Liver (tissue), 8 donors: ENCODE measurements at regions not wholly inside any gene's neighbourhood (a gene's known extent, or its start where the extent isn't known, plus 50 kb on each side); places are given as distances from the start of the nearest gene placed in this dataset.

Experiments
- DNase-seq: peaks from one replicate; pipeline ENCODE4 v3.0.0-alpha.2; 2017; ENCODE audit warnings: low spot score
- H3K27ac ChIP-seq, 2 donors: one replicate each; pipeline ENCODE4 v1.7.0; 2013; ENCODE audit warnings: inconsistent platforms in 2 of 2, low read length in 2 of 2, control low read depth in 1 of 2, low read depth in 1 of 2, mild to moderate bottlenecking in 1 of 2
- H3K27me3 ChIP-seq, 4 donors: one replicate each; pipeline versions ENCODE4 v1.6.1 to v1.7.0; 2013; ENCODE audit warnings: low read length in 3 of 4, inconsistent platforms in 1 of 4, mild to moderate bottlenecking in 1 of 4, moderate library complexity in 1 of 4; ENCODE audit not compliant: control insufficient read depth in 4 of 4, insufficient read depth in 4 of 4
- H3K36me3 ChIP-seq, 4 donors: one replicate each; pipeline versions ENCODE4 v1.6.1 to v1.7.0; 2013; ENCODE audit warnings: low read length in 3 of 4, mild to moderate bottlenecking in 3 of 4, low read depth in 1 of 4, moderate library complexity in 1 of 4; ENCODE audit not compliant: control insufficient read depth in 4 of 4, insufficient read depth in 3 of 4
- H3K4me1 ChIP-seq, 4 donors: one replicate each; pipeline versions ENCODE4 v1.6.1 to v1.7.0; 2013; ENCODE audit warnings: low read length in 3 of 4, mild to moderate bottlenecking in 3 of 4, moderate library complexity in 1 of 4; ENCODE audit not compliant: control insufficient read depth in 4 of 4, insufficient read depth in 4 of 4
- H3K4me3 ChIP-seq, 3 donors: one replicate each; pipeline versions ENCODE4 v1.6.1 to v1.7.0; 2013; ENCODE audit warnings: low read length in 3 of 3, control low read depth in 1 of 3, low read depth in 1 of 3, mild to moderate bottlenecking in 1 of 3
- H3K9ac ChIP-seq, 2 donors: one replicate each; pipeline ENCODE4 v1.7.0; 2013; ENCODE audit warnings: low read length in 2 of 2, mild to moderate bottlenecking in 2 of 2, moderate library complexity in 2 of 2, control low read depth in 1 of 2, low read depth in 1 of 2
- H3K9me3 ChIP-seq, 4 donors: one replicate each; pipeline versions ENCODE4 v1.6.1 to v1.7.0; 2013; ENCODE audit warnings: low read length in 3 of 4; ENCODE audit not compliant: control insufficient read depth in 4 of 4
- ATF3 ChIP-seq: IDR thresholded peaks from 2 replicates; pipeline ENCODE4 v1.6.1; 2016; ENCODE audit warnings: antibody characterized with exemption
- CTCF ChIP-seq: fragments of 150-350 bp; IDR thresholded peaks from 2 replicates; pipeline ENCODE4 v1.5.1; 2017; ENCODE audit warnings: improper control_type of control experiment, low read depth, low read length; ENCODE audit not compliant: missing input control
- EGR1 ChIP-seq, 2 donors: IDR thresholded peaks; 2 replicates each; pipeline ENCODE4 v1.6.1; 2016 to 2018; ENCODE audit warnings: antibody characterized with exemption in 2 of 2, low read depth in 2 of 2
- FOXA1 ChIP-seq: IDR thresholded peaks from 2 replicates; pipeline ENCODE4 v1.6.1; 2016; ENCODE audit warnings: antibody characterized with exemption
- FOXA2 ChIP-seq: IDR thresholded peaks from 2 replicates; pipeline ENCODE4 v1.6.1; 2016; ENCODE audit warnings: antibody characterized with exemption
- GABPA ChIP-seq, 2 donors: IDR thresholded peaks in 1 of 2; conservative IDR thresholded peaks in 1 of 2; 2 replicates each; pipeline ENCODE4 v1.6.1; 2016; ENCODE audit warnings: antibody characterized with exemption in 2 of 2, mild to moderate bottlenecking in 1 of 2, moderate library complexity in 1 of 2
- HNF4A ChIP-seq, 2 donors: conservative IDR thresholded peaks; 2 replicates each; pipeline ENCODE4 v1.6.1; 2016; ENCODE audit warnings: antibody characterized with exemption in 2 of 2, mild to moderate bottlenecking in 2 of 2
- HNF4G ChIP-seq: IDR thresholded peaks from 2 replicates; pipeline ENCODE4 v1.6.1; 2016; ENCODE audit warnings: antibody characterized with exemption
- JUND ChIP-seq, 2 donors: IDR thresholded peaks; 2 replicates each; pipeline ENCODE4 v1.6.1; 2016; ENCODE audit warnings: antibody characterized with exemption in 2 of 2
- MAX ChIP-seq: IDR thresholded peaks from 2 replicates; pipeline ENCODE4 v1.6.1; 2016; ENCODE audit warnings: antibody characterized with exemption
- NR2F2 ChIP-seq: IDR thresholded peaks from 2 replicates; pipeline ENCODE4 v1.6.1; 2016; ENCODE audit warnings: antibody characterized with exemption
- REST ChIP-seq: IDR thresholded peaks from 2 replicates; pipeline ENCODE4 v1.6.1; 2016; ENCODE audit warnings: antibody characterized with exemption, mild to moderate bottlenecking
- RXRA ChIP-seq, 2 donors: IDR thresholded peaks; 2 replicates each; pipeline ENCODE4 v1.6.1; 2017 to 2018; ENCODE audit warnings: antibody characterized with exemption in 2 of 2, mild to moderate bottlenecking in 1 of 2
- SP1 ChIP-seq: IDR thresholded peaks from 2 replicates; pipeline ENCODE4 v1.6.1; 2018; ENCODE audit warnings: antibody characterized with exemption, mild to moderate bottlenecking
- TAF1 ChIP-seq: conservative IDR thresholded peaks from 2 replicates; pipeline ENCODE4 v1.6.1; 2016; ENCODE audit warnings: antibody characterized with exemption, mild to moderate bottlenecking
- YY1 ChIP-seq: IDR thresholded peaks from 2 replicates; pipeline ENCODE4 v1.6.1; 2016; ENCODE audit warnings: antibody characterized with exemption, mild to moderate bottlenecking
- ZBTB33 ChIP-seq: IDR thresholded peaks from 2 replicates; pipeline ENCODE4 v1.6.1; 2016; ENCODE audit warnings: antibody characterized with exemption
- WGBS: extraction: QIAGEN DNeasy Blood & Tissue Kit; methylation state at CpG from one replicate; pipeline ENCODE4 v1.1.7; 2013; 5-methylcytosine and 5-hydroxymethylcytosine counted together
- donor health status: healthy.
- donor health status: healthy.
- donor health status: healthy.
- donor health status: healthy.
- donor health status: healthy.

- Histone ChIP-seq H3K9me3 (no peaks in the 10 kb centered on the region), H3K27ac (no peak overlapping the region), H3K9ac (no peak overlapping the region), H3K36me3 (no peaks in the 10 kb centered on the region), H3K4me3 (no peak overlapping the region), H3K27me3 (peaks cover 0 to 8% (median 0%) of the 10 kb centered on the region in 4 donors), H3K4me1 (no peaks in the 10 kb centered on the region)
- TF ChIP-seq FOXA2 (no peak), MAX (no peak), TAF1 (no peak), GABPA (IDR thresholded peaks at IDR 0.05 in 1 of 2, conservative IDR thresholded peaks at IDR 0.05 in 1 of 2) (no peak), JUND (IDR thresholded peaks at IDR 0.05) (no peak), RXRA (IDR thresholded peaks at IDR 0.05) (no peak), YY1 (no peak), EGR1 (IDR thresholded peaks at IDR 0.05; ENCODE audit: low read depth in 2 of 2) (no peak)
- no peak for DNase-seq
- WGBS = 77% methylated on average over 9 of the region's 9 CpGs
These were observed 107.1 kb upstream of the ADRA2C start for GRCh38 chr4:3659131-3659530.

GRCh38 chr4:3658530-3658913 lies 107.7 kb upstream of the ADRA2C start:
- TF ChIP-seq YY1 (no peak), TAF1 (no peak), MAX (no peak), SP1 (no peak), HNF4G (no peak), ATF3 (no peak), GABPA (IDR thresholded peaks at IDR 0.05 in 1 of 2, conservative IDR thresholded peaks at IDR 0.05 in 1 of 2) (no peak)
- Histone ChIP-seq H3K4me1 (no peaks in the 10 kb centered on the region), H3K9ac (no peak overlapping the region), H3K4me3 (no peak overlapping the region), H3K9me3 (no peaks in the 10 kb centered on the region), H3K36me3 (no peaks in the 10 kb centered on the region), H3K27me3 (peaks cover 0 to 8% (median 0%) of the 10 kb centered on the region in 4 donors), H3K27ac (no peak overlapping the region)
- DNase-seq = no peak
- WGBS = 64% methylated on average over 12 of the region's 12 CpGs

GRCh38 chr4:3657902-3658529 lies 108.2 kb upstream of the ADRA2C start:
- H3K27me3 ChIP-seq = peaks cover 0 to 8% (median 0%) of the 10 kb centered on the region in 4 donors
- H3K9ac ChIP-seq = no peak overlapping the region
- TF ChIP-seq YY1 (no peak), NR2F2 (no peak), FOXA1 (no peak), ATF3 (no peak), CTCF (no peak), REST (no peak), HNF4A (conservative IDR thresholded peaks at IDR 0.05) (no peak), ZBTB33 (no peak), SP1 (no peak), RXRA (IDR thresholded peaks at IDR 0.05) (no peak), HNF4G (no peak), GABPA (IDR thresholded peaks at IDR 0.05 in 1 of 2, conservative IDR thresholded peaks at IDR 0.05 in 1 of 2) (no peak), MAX (no peak), TAF1 (no peak), FOXA2 (no peak), JUND (IDR thresholded peaks at IDR 0.05) (no peak)
- H3K36me3 ChIP-seq = no peaks in the 10 kb centered on the region
- H3K4me3 ChIP-seq = no peak overlapping the region
- DNase-seq = no peak
- no peak overlapping the region for H3K27ac ChIP-seq
- no peaks in the 10 kb centered on the region for H3K4me1 ChIP-seq
- H3K9me3 ChIP-seq = no peaks in the 10 kb centered on the region
- WGBS = 77% methylated on average over 20 of the region's 20 CpGs
